ENCODE measurements at regions not wholly inside any gene's neighbourhood (a gene's known extent, or its start where the extent isn't known, plus 50 kb on each side); places are given as distances from the start of the nearest gene placed in this dataset.

DNA sequence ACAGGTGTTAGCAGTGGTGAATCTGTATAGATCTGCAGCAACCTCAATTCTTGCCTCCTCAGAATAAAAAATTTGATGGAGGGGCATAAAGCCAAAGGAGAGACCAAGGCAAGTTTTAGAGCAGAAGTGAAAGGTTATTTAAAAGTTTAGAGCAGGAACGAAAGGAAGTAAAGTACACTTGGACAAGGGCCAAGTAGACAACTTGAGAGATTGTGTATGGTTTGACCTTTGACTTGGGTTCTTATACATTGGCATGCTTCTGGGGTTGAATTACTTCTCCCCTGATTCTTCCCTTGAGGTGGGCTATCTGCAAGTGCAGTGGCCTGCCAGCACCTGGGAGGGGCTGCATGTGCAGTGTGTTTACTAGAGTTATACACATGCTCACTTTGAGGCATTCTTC, 278.8 kb upstream of the NDST3 start:
- no peaks in the 10 kb centered on the region for H3K4me1 ChIP-seq
- ATAC-seq (no peak), DNase-seq (no peak)
- WGBS, 4 donors, result 37 to 71% (median 54%) methylated on average over 1 of the region's 1 CpG
- no peak for TF ChIP-seq CTCF (IDR thresholded peaks at IDR 0.05)
- no peak for TF ChIP-seq POLR2A (IDR thresholded peaks at IDR 0.05)
- H3K4me3 ChIP-seq, result no peak overlapping the region
- no peaks in the 10 kb centered on the region for H3K36me3 ChIP-seq
- H3K27me3 ChIP-seq, result no peaks in the 10 kb centered on the region
- H3K27ac ChIP-seq, result no peak overlapping the region
- intact Hi-C loops (cut with DNase I), result no loop called here
- H3K9me3 ChIP-seq, result peaks cover 0 to 9% (median 0%) of the 10 kb centered on the region in 12 donors

GRCh38 chr4:117768610-117769009, 265.7 kb upstream of the NDST3 start:
- no peak for DNase-seq
- 58 to 90% (median 73%) methylated on average over 3 of the region's 3 CpGs for WGBS, 4 donors
- intact Hi-C loops (cut with DNase I), result no loop called here
- Histone ChIP-seq H3K27me3 (no peaks in the 10 kb centered on the region), H3K9me3 (no peaks in the 10 kb centered on the region), H3K36me3 (no peaks in the 10 kb centered on the region), H3K4me1 (no peaks in the 10 kb centered on the region), H3K4me3 (no peak overlapping the region), H3K27ac (no peak overlapping the region)
- no peak for ATAC-seq
- TF ChIP-seq CTCF (IDR thresholded peaks at IDR 0.05) (no peak), POLR2A (IDR thresholded peaks at IDR 0.05) (no peak)

DNA sequence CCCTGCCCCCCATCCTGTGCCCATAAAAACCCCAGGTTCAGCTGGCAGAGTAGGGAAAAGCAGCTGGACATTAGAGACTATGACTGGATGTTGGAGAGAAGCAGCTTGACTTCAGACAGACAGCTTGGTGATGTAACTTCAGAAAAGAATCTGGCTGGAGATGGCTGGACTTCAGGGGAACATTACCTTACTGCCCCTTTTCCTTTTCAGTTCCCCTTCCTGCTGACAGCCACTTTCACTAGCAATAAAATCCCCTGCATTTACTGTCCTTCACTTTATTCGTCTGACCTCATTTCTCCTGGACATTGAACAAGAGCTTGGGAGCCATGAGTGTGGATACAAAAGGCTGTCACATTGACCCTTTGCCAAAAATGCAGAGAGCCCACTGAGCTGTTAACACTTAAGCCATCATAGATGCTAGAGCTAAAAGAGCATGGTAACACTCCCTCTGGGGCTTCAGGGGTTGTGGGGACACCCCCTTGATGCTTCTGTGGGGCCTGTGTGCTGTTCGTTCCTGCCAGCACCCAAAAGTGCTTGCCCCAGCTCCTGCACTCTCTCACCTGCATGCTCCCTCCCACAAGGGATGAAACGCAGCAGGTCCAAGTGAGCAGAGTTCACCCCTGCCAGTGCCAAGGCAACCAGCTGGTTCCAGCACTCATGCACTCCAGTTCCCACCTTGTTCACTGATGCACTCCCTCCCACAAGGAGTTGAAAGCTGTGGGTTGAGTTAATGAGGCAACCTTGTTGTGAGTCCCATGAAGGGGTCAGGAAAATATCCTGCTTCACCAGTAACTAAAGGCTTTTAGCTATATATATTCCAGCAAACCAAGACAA, 263.8 kb upstream of the NDST3 start:
- Histone ChIP-seq H3K9me3 (peaks cover 0 to 5% (median 0%) of the 10 kb centered on the region in 12 donors), H3K4me3 (no peak overlapping the region), H3K27ac (no peak overlapping the region), H3K36me3 (no peaks in the 10 kb centered on the region), H3K27me3 (no peaks in the 10 kb centered on the region), H3K4me1 (no peaks in the 10 kb centered on the region)
- TF ChIP-seq CTCF (IDR thresholded peaks at IDR 0.05) (no peak), POLR2A (IDR thresholded peaks at IDR 0.05) (no peak)
- DNase-seq (no peak), ATAC-seq (no peak)
- intact Hi-C loops (cut with DNase I), result no loop called here
- WGBS, 4 donors, result 45 to 66% (median 60%) methylated on average over 3 of the region's 3 CpGs

GRCh38 chr4:117771647-117772337, 262.5 kb upstream of the NDST3 start:
- intact Hi-C loops (cut with DNase I), result no loop called here
- no peak overlapping the region for H3K4me3 ChIP-seq
- DNase-seq (no peak), ATAC-seq (no peak)
- H3K9me3 ChIP-seq, result peaks cover 0 to 6% (median 0%) of the 10 kb centered on the region in 12 donors
- 55 to 76% (median 66%) methylated on average over 6 of the region's 6 CpGs for WGBS, 4 donors
- TF ChIP-seq POLR2A (IDR thresholded peaks at IDR 0.05) (no peak), CTCF (IDR thresholded peaks at IDR 0.05) (no peak)
- no peaks in the 10 kb centered on the region for H3K36me3 ChIP-seq
- H3K27ac ChIP-seq, result no peak overlapping the region
- H3K4me1 ChIP-seq, result no peaks in the 10 kb centered on the region
- H3K27me3 ChIP-seq, result no peaks in the 10 kb centered on the region
